ENCODE measurements at regions not wholly inside any gene's neighbourhood (a gene's known extent, or its start where the extent isn't known, plus 50 kb on each side); places are given as distances from the start of the nearest gene placed in this dataset.

GRCh38 chr3:83426300-83426699 lies 1532.5 kb upstream of the CADM2 start:
- H3K27me3 ChIP-seq (ENCODE audit: insufficient read depth, insufficient read length), result no peaks in the 10 kb centered on the region
- H3K9ac ChIP-seq (ENCODE audit: insufficient read length, low read depth), result no peak overlapping the region
- DNase-seq (ENCODE audit: low read depth, low spot score), result no peak
- H3K36me3 ChIP-seq (ENCODE audit: insufficient read depth, insufficient read length, low read length), result no peaks in the 10 kb centered on the region
- no peaks in the 10 kb centered on the region for H3K9me3 ChIP-seq (ENCODE audit: insufficient read depth, low read length)
- H3K4me3 ChIP-seq (ENCODE audit: insufficient read length, low read depth), result no peak overlapping the region
- no peak for TF ChIP-seq YY1 (IDR thresholded peaks at IDR 0.05; ENCODE audit: insufficient read depth, insufficient read length)
- no peak for TF ChIP-seq SUZ12 (IDR thresholded peaks at IDR 0.05; ENCODE audit: extremely low read depth, insufficient read depth, insufficient read length)
- TF ChIP-seq ZNF274 (IDR thresholded peaks at IDR 0.05; ENCODE audit: low read depth, low read length), result no peak
- H3K4me1 ChIP-seq (ENCODE audit: insufficient read depth, insufficient read length), result no peaks in the 10 kb centered on the region

DNA sequence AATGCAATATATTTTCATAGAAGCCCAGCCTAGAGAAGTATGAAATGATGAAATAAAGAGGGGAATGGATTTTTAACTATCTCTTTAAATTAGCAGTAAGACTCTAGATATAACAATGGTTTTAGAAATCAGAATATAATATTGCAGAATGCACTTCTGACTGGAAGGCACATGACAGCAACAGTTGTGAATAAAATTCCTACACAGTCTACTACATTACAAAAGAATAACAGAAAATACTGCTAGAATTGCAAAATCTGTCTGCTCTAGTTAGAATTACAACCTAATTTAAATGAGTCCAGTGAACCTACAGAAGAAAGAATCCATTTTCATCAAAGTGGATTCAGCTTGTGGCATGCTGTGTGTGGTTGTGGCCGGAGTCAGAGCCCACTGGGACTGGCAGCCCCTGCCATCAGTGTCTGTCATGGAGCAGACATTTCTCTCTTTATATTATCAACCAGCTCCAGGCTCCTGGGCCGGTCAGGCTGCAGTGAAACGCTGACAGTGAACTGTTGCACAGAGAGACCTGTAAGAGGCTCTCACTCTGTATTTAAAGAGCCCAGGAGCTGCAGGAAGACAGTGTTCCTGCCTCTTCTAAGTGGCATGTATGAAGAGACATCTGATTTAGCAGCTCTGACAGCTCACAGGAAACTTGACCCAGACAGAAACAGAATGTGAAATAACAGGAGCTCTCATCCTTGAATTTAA lies 1523.8 kb upstream of the CADM2 start:
- no peak for DNase-seq (ENCODE audit: low read depth, low spot score)
- H3K9ac ChIP-seq (ENCODE audit: insufficient read length, low read depth), result no peak overlapping the region
- TF ChIP-seq YY1 (IDR thresholded peaks at IDR 0.05; ENCODE audit: insufficient read depth, insufficient read length) (no peak), ZNF274 (IDR thresholded peaks at IDR 0.05; ENCODE audit: low read depth, low read length) (no peak), SUZ12 (IDR thresholded peaks at IDR 0.05; ENCODE audit: extremely low read depth, insufficient read depth, insufficient read length) (no peak)

DNA sequence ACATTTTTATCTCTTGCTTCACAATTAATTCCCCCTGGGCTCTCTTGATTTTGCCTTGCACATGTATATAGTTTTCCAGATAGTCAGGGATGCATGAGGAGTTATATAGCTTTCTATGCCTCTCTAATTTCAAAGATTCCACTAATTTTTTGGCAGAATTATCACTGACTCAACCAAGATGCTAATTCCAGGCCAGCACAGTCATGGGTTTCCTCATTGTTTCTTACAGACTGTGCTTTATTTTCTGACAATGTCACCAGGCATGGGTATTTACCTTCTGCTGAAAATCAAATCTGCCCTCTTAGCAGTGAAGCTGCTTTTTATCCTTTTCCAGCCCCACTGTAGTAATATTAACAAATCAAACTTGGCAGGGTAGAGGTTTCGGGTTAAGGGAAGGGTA lies 1520.6 kb upstream of the CADM2 start:
- Histone ChIP-seq H3K36me3 (ENCODE audit: insufficient read depth, insufficient read length, low read length) (no peaks in the 10 kb centered on the region), H3K4me3 (ENCODE audit: insufficient read length, low read depth) (no peak overlapping the region), H3K27me3 (ENCODE audit: insufficient read depth, insufficient read length) (no peaks in the 10 kb centered on the region), H3K9ac (ENCODE audit: insufficient read length, low read depth) (no peak overlapping the region), H3K9me3 (ENCODE audit: insufficient read depth, low read length) (no peaks in the 10 kb centered on the region), H3K4me1 (ENCODE audit: insufficient read depth, insufficient read length) (no peaks in the 10 kb centered on the region)
- DNase-seq (ENCODE audit: low read depth, low spot score), result no peak
- TF ChIP-seq ZNF274 (IDR thresholded peaks at IDR 0.05; ENCODE audit: low read depth, low read length) (no peak), SUZ12 (IDR thresholded peaks at IDR 0.05; ENCODE audit: extremely low read depth, insufficient read depth, insufficient read length) (no peak), YY1 (IDR thresholded peaks at IDR 0.05; ENCODE audit: insufficient read depth, insufficient read length) (no peak)

More for the DNA sequence above, 1523.8 kb upstream of the CADM2 start:
- no peaks in the 10 kb centered on the region for H3K4me1 ChIP-seq (ENCODE audit: insufficient read depth, insufficient read length)
- H3K9me3 ChIP-seq (ENCODE audit: insufficient read depth, low read length), result no peaks in the 10 kb centered on the region
- H3K4me3 ChIP-seq (ENCODE audit: insufficient read length, low read depth), result no peak overlapping the region
- H3K27me3 ChIP-seq (ENCODE audit: insufficient read depth, insufficient read length), result no peaks in the 10 kb centered on the region
- no peaks in the 10 kb centered on the region for H3K36me3 ChIP-seq (ENCODE audit: insufficient read depth, insufficient read length, low read length)

GRCh38 chr3:83453056-83453455 lies 1505.7 kb upstream of the CADM2 start:
- DNase-seq (ENCODE audit: low read depth, low spot score), result no peak
- Histone ChIP-seq H3K9me3 (ENCODE audit: insufficient read depth, low read length) (peaks cover 7% of the 10 kb centered on the region; the same call in 1 of the 2 replicates), H3K4me3 (ENCODE audit: insufficient read length, low read depth) (no peak overlapping the region), H3K9ac (ENCODE audit: insufficient read length, low read depth) (no peak overlapping the region), H3K27me3 (ENCODE audit: insufficient read depth, insufficient read length) (no peaks in the 10 kb centered on the region), H3K36me3 (ENCODE audit: insufficient read depth, insufficient read length, low read length) (no peaks in the 10 kb centered on the region), H3K4me1 (ENCODE audit: insufficient read depth, insufficient read length) (no peaks in the 10 kb centered on the region)
- TF ChIP-seq YY1 (IDR thresholded peaks at IDR 0.05; ENCODE audit: insufficient read depth, insufficient read length), result no peak
- no peak for TF ChIP-seq SUZ12 (IDR thresholded peaks at IDR 0.05; ENCODE audit: extremely low read depth, insufficient read depth, insufficient read length)
- no peak for TF ChIP-seq ZNF274 (IDR thresholded peaks at IDR 0.05; ENCODE audit: low read depth, low read length)

- DNase-seq (ENCODE audit: low read depth, low spot score), result no peak
- Histone ChIP-seq H3K9me3 (ENCODE audit: insufficient read depth, low read length) (peaks cover 7% of the 10 kb centered on the region; the same call in 1 of the 2 replicates), H3K36me3 (ENCODE audit: insufficient read depth, insufficient read length, low read length) (no peaks in the 10 kb centered on the region), H3K27me3 (ENCODE audit: insufficient read depth, insufficient read length) (no peaks in the 10 kb centered on the region), H3K4me3 (ENCODE audit: insufficient read length, low read depth) (no peak overlapping the region), H3K9ac (ENCODE audit: insufficient read length, low read depth) (no peak overlapping the region), H3K4me1 (ENCODE audit: insufficient read depth, insufficient read length) (no peaks in the 10 kb centered on the region)
- no peak for TF ChIP-seq YY1 (IDR thresholded peaks at IDR 0.05; ENCODE audit: insufficient read depth, insufficient read length)
- TF ChIP-seq SUZ12 (IDR thresholded peaks at IDR 0.05; ENCODE audit: extremely low read depth, insufficient read depth, insufficient read length), result no peak
- TF ChIP-seq ZNF274 (IDR thresholded peaks at IDR 0.05; ENCODE audit: low read depth, low read length), result no peak
Measured at GRCh38 chr3:83454353-83454752, 1504.4 kb upstream of the CADM2 start.

GRCh38 chr3:83457551-83457950 lies 1501.2 kb upstream of the CADM2 start:
- no peak overlapping the region for H3K4me3 ChIP-seq (ENCODE audit: insufficient read length, low read depth)
- H3K36me3 ChIP-seq (ENCODE audit: insufficient read depth, insufficient read length, low read length), result no peaks in the 10 kb centered on the region
- TF ChIP-seq YY1 (IDR thresholded peaks at IDR 0.05; ENCODE audit: insufficient read depth, insufficient read length), result no peak
- no peak for TF ChIP-seq SUZ12 (IDR thresholded peaks at IDR 0.05; ENCODE audit: extremely low read depth, insufficient read depth, insufficient read length)
- TF ChIP-seq ZNF274 (IDR thresholded peaks at IDR 0.05; ENCODE audit: low read depth, low read length), result no peak
- DNase-seq (ENCODE audit: low read depth, low spot score), result no peak
- H3K9ac ChIP-seq (ENCODE audit: insufficient read length, low read depth), result no peak overlapping the region
- no peaks in the 10 kb centered on the region for H3K4me1 ChIP-seq (ENCODE audit: insufficient read depth, insufficient read length)
- H3K9me3 ChIP-seq (ENCODE audit: insufficient read depth, low read length), result peaks cover 7% of the 10 kb centered on the region; the same call in 1 of the 2 replicates
- H3K27me3 ChIP-seq (ENCODE audit: insufficient read depth, insufficient read length), result no peaks in the 10 kb centered on the region

DNA sequence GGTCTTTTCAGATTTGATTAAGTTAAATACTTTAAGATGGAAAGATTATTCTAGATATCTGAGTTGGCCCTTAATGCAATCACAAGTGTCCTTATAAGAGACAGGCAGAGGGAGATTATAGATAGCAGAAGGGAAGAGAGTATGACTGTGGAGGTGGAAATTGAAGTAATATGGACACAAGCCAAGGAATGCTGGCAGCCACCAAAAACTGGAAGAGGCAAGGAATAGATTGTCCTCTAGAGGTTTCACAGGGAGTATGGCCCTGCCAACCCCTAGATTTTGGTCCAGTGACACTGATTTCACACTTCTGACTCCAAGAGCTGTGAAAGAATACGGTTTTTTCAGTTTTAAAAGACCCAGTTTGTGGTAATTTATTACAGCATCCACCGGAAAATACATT lies 1498.7 kb upstream of the CADM2 start:
- no peak for DNase-seq (ENCODE audit: low read depth, low spot score)
- no peaks in the 10 kb centered on the region for H3K4me1 ChIP-seq (ENCODE audit: insufficient read depth, insufficient read length)
- H3K27me3 ChIP-seq (ENCODE audit: insufficient read depth, insufficient read length), result no peaks in the 10 kb centered on the region
- no peak overlapping the region for H3K9ac ChIP-seq (ENCODE audit: insufficient read length, low read depth)
- peaks cover 7% of the 10 kb centered on the region; the same call in 1 of the 2 replicates for H3K9me3 ChIP-seq (ENCODE audit: insufficient read depth, low read length)
- H3K4me3 ChIP-seq (ENCODE audit: insufficient read length, low read depth), result no peak overlapping the region
- no peak for TF ChIP-seq SUZ12 (IDR thresholded peaks at IDR 0.05; ENCODE audit: extremely low read depth, insufficient read depth, insufficient read length)
- no peak for TF ChIP-seq YY1 (IDR thresholded peaks at IDR 0.05; ENCODE audit: insufficient read depth, insufficient read length)
- no peak for TF ChIP-seq ZNF274 (IDR thresholded peaks at IDR 0.05; ENCODE audit: low read depth, low read length)
- no peaks in the 10 kb centered on the region for H3K36me3 ChIP-seq (ENCODE audit: insufficient read depth, insufficient read length, low read length)
